T-helper 2 cell (primary cell): ENCODE measurements at regions not wholly inside any gene's neighbourhood (a gene's known extent, or its start where the extent isn't known, plus 50 kb on each side); places are given as distances from the start of the nearest gene placed in this dataset.
A peak's percentile ranks its signal among the peaks of the same experiment; 100 is the strongest.

Experiments
- DNase-seq, 5 experiments: peaks; one replicate each; pipeline versions ENCODE4 v3.0.0 to v3.0.0-alpha.2; 2012 to 2022

DNA sequence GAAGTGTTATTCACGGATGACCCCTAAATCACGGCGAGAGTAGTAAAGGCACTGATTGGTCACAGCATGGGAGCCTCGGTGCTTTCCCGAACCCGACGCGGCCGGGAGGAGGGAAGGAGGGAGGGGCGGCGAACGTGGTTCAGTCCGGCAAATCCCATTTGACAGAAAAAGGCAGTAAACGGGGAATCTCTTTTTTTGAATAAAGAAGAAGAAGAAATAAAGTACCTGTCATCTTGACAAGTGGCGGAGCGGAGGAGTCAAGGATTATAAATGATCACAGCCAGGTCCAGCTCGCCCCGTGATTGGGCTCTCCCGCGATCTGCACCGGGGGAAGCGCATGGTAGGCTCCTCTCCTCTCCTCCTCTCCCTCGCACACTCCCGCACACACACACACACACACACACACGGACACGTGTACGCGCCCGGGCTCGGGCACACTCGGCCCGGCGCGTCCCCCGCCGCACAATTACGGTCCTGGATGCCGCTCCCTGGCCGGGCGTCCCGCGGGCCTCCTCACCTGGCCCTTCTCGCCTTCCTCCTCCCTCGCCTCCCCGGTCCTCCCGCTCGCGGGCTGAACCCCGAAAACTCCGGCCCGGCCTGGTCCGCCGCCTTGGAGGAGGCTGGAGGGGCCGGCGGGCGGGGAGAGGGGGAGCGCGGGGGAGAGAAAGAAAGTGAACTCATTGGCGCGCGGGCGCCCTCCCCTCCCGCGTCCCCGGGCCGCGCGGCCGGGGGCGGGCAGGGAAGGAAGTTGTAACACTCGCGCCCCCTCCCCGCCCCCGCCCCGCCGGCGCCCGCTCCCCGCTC is 99.2 kb upstream of the TENM3 start:
- peak in 1 of 5 experiments; percentile 40 for DNase-seq

DNA sequence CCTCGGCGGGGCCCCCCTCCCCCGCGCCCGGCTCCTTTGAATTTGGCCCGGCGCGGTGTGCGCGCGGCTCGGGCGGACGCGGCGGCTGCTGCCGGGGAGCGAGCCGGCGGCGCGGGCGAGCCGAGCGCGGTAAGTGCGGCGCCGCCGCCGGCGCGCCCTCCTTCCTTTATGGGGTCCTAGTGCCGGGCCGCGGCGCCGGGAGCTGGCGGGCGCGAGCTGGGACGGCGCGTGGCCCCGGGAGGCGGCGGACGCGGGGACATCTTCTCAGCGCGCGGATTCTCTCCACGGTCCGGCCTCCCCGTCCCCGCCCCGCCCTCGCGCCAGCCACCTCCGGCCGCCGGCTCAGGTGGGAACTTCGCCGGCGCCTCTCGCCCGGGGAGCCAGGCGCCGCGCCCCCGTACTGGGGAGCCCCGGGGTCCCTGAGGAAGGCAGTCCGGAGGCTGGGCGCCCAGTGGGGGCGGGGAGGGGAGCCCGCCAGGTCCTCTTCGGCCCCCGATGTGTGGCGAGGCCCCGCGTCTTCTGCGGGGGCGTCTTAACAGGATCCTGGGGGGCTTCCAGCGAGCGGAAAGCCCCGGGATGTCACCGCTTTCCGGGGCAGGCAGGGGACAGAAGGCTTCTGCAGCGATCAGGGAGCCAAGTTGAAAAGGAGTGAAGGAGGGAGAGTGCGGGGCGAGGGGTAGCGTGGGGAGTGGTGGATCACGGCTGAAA is 98.4 kb upstream of the TENM3 start:
- peak in 1 of 5 experiments; percentile 29 for DNase-seq

DNA sequence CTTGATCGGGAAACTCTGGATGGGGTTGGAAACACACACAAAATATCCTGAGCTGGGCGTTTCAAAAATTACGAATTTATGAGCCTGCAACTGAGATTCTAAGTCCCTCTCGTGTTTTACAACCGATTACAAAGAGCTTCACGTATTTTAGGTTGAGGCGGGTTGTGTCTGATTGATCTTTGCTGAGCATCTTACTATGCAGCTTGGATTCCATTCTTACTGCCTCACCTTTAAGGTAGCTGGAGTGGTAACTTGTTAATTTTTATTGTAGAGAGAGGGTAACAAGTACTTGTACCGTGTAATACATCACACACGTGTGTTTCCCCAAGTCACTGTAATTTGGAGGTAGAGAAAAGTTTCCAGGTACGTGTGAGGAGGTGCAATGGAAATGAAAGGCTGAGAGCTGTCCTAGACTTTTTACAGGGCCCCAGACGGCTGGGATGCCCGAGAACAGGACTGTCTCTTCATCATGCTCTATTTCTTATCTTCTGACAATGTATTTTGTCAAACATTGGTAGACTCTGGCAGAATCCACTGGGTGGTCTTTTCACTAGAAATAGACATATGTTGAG is 97.8 kb upstream of the TENM3 start:
- no peak for DNase-seq

DNA sequence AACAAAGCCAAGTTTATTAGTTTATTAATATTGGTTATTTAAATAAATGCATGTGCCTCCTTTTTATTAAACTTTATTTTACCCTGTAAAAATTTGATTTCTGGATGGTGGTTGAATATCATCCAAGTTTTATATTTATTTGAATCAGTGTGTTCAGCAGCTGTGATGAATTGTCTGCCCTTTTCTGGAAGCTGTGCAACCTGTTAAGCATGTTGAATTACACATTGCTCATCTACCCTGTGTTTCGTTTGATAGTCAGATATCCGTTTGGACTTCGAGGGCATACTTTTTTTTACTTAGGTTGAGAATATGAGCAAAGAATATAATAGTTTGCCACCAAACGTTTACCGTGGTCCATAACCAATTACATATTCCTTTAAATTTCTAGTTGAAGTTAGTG is 95.8 kb upstream of the TENM3 start:
- DNase-seq = no peak

DNA sequence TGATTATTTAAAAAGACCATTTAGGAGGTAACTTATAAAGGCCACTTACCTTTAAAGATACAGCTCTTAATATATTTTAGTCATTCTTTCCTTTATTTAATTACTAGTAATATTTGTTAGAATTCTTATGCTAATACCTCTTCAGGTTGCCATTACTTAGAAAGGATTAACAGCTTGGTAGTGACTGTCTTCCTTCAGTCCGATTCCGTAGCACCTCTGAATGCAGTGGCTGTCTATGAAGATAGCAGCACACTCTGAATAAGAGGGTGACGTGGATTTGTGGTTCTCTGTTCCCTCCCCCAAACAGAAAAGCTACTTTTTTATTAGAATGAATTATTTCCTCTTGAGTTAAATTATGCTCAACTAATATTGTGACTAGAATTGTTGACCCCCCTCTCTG is 92.6 kb upstream of the TENM3 start:
- DNase-seq = no peak

DNA sequence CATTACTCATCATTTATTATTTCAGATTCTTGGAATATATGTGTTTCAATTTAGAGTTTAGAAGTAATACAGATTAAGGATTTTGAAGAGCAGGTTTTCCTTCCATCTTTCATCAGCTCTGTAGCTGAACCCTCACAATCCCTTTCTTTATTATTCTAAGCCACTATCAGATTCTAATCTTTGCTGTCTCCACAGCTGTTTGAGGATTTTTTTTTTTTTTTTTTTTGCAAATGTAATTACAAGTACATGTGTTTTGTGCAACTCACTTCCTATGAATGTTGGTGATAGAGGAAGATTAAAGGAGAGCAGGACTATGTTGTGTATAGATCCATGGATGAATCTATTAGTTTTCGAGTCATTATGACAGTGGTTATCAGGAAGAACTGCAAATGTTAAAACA is 87.4 kb upstream of the TENM3 start:
- DNase-seq = no peak

DNA sequence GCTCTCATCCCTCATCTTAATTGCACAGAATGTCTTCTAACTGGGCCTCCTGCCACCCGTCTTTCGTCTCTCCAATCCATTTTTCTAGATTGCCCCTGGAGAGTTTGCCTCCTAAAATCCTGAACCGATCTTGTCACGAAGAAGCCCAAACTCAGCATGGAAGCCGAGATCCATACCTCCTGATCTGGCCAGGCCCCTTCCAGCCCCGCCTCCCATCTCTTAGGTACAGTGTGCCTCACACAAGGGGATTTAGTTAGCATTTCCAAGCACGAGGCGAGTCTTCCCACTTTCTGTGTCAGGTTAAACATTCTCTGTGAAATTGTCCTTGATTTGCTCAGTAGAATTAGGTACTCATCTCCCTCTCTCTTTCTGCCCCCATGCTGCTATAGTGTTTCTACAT is 80.0 kb upstream of the TENM3 start:
- DNase-seq = no peak

DNA sequence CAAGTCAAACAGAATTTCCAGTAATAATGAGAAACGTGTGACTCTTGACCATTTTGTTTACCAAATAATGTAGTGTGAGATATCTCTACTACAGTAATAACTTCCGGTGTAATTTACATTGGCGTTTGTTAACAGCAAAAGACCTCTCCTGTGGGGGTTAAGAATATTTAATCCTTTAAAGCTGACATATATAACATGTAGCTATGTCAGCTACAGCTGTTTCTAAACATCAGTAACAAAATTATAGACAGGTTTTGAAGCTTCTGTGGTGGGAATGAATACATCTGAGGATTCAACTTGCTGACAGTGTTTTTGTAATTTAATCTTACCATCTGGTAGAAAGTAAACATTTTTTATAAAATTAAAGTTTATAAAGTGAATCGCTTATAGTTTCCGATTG is 73.6 kb upstream of the TENM3 start:
- DNase-seq = no peak

DNA sequence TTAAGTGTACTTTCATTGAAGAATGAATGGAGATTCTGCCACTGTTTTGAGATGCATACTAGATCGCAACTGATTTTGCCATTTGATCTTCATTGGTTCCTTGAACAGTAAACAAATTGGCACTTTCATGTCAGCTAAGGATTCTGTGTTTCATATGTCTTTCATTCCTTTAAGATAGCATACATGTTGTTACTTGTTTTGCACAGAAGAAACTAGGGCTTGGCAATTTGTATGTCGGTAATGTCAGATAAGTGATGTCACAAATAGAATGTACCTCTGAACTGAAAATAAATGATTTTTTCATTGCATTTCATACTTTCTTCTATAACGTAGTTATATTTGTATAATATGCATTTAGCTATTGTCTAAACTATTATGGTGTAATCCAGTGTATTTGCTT is 73.2 kb upstream of the TENM3 start:
- no peak for DNase-seq

DNA sequence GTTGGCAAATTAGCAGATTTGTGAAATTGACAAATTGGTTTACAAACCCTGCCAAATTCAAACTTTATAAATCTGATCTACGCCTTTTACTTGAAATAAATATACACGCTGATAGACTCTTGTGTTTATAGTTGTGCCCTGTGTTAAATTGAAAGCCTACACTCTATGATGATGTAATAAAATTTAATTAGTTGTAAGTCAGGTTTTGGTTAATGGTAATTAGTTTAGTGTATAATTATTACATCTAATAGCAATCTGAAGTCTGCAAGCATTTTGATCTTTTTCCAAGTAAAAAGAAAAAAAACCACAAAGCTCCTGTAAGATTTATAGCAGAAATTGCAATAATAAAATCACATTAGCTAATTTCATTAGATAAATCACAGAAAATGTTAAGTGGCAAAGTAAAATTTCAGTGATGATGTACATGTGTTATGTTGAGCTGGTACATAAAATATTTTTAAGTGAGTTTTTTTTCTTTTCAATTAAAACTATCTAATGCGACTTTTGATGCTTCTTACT is 72.7 kb upstream of the TENM3 start:
- DNase-seq = no peak

DNA sequence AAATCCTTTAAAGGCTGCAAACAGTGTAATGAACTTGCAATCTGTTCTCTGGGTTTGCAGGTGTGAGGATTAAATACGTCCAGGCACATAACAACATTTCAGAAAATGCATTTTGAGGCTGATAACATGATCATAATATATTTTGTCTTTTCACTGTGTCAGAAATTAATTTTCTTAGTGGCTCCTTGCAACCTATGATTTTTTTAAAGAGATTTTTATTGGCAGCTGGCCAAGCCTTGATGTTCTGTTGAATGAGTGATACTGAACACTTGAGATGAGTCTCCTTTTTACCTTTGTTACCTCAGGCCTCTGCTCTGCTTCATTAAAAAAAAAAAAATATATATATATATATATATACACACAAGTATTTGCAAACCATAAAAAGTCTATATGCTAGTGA is 68.2 kb upstream of the TENM3 start:
- DNase-seq = no peak

DNA sequence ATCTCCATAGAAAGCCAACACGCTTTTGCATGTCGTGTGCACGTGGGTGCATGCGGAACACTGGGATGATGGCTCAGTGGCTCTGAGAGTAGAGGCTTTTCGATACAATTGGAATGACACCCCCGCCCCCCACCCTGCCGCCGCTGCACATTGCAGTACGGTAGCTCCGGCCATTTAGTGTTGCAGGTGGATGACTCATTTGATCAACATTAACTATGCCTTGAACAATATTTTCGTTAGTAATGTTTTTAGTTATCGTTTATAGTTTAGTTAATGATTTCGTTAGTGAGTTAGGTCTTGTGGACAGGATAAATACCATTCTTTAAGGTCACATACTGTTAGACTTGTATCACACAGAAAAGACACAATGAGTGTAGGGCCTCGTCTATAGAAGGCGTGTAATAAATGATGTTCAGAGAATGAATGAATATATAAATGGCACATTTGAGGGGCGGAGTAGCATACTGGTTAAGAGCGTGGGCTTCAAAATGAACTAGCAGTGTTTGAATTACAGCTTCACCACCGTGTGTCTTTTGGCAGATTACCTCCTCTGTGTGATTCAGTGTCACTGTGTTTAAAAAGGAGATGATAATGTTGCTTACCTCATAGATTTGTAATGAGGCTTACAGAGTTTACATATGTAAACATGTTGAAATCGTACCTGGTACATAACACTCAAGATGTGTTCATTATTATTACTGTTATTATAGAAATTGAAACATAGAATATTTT is 67.2 kb upstream of the TENM3 start:
- DNase-seq = no peak

DNA sequence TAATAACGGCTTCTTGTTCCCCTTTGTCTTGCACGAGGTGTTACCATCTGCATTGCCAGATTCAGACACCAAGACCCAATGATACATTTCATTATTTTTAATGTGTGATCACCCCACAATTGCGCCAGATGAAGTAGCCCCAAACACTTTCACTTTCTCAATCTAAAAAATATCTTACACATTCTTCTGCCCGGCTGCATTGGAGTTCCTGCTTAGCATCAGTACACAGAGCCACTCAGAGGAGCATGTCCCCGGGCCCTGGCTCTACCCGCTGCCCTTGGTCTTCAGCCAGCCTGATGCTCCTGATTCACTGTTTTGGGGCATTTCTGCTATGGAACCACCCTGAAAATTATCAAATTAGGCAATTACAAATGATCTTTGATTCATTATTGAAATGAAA is 66.0 kb upstream of the TENM3 start:
- no peak for DNase-seq

DNA sequence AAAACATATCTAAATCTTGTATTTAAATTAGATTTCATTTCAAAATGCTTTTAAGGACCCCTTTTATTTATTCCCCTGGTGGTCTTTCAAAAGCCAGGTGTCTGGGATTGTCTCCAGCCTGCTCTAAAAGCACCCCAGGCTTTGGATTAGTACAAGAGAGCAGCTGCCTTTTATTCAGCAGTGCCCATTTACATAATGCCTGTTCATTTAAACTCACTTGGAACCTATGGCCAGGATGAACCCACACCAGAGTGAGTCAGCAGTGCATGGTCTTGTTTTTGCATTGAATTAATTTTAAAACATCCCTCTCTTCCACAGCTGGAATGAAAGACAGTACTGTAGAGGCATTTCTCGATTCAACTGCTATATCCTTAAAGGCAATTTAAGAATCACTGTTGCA is 64.1 kb upstream of the TENM3 start:
- no peak for DNase-seq

DNA sequence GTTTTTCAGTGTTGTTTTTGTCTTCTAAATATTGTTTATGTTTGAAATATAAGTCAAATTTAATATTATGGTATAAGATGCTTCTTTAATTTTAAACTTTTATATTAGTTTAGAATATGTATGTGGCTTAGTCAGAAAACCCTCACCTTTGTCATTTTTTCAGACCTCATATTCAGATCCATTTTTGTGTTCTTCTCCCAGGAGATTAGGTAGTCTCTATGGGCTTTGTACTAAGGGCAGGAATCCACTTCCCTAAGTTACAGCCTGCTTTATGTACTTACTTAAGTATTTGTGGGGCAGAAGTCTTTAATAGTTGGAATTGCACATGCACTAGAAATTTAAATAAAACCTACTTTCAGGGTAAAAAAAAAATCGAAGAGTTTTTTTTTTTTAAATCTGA is 63.5 kb upstream of the TENM3 start:
- DNase-seq = no peak

DNA sequence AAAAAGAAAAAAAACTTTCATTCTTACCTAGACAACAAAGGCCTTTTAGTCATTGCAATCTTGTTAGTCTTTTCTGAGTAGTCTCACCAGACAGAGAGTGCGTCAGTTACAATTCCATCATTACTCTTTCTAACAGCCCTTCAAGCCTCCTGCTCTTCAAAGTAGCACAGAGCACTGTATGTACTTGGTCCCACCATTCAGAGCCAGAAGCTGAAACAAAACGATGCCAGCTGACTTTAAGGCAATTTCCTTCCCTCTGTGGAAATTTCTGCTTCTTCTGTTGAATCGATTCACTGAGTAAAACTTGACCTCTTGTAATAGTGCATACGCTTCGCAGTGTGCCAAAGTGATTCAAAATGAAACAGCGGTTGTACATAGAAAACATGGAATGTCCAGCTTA is 57.7 kb upstream of the TENM3 start:
- DNase-seq = no peak

DNA sequence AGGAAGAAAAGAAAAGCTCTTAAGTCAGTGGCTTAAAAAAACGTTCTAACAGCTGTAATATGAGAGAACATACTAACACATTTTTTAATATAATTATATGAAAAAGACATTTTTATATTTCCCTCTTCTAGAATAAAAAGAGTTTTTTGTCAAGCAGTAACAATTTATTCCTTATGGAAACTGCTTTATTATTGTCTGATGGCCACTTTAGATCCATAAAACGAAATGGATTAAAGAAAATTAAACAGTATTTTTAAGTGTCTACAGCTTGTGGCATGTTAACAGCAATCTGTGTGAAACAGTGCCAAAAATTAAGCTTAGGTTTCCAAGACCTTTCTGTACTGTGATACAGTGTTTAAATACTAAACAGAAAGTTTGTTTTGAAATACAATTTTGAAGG is 55.5 kb upstream of the TENM3 start:
- DNase-seq = no peak

DNA sequence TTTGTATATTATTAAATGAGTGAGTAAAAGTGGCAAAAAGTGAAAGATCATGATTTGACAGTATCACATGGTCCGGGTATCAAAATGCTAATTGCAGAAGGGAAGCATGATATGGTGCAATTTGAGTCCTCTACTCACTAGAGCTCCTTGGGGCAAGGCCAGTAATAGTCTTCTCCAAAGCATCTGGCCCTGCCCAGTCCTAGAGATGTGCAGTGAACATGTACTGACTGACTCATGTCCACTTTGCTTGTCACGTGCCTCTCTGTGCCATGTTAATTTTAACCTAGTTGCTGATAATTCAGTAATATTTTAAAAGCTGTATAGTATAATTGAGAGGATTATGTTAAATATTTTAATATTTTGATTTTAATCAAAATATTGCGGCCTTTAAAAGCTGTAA is 54.6 kb upstream of the TENM3 start:
- no peak for DNase-seq

DNA sequence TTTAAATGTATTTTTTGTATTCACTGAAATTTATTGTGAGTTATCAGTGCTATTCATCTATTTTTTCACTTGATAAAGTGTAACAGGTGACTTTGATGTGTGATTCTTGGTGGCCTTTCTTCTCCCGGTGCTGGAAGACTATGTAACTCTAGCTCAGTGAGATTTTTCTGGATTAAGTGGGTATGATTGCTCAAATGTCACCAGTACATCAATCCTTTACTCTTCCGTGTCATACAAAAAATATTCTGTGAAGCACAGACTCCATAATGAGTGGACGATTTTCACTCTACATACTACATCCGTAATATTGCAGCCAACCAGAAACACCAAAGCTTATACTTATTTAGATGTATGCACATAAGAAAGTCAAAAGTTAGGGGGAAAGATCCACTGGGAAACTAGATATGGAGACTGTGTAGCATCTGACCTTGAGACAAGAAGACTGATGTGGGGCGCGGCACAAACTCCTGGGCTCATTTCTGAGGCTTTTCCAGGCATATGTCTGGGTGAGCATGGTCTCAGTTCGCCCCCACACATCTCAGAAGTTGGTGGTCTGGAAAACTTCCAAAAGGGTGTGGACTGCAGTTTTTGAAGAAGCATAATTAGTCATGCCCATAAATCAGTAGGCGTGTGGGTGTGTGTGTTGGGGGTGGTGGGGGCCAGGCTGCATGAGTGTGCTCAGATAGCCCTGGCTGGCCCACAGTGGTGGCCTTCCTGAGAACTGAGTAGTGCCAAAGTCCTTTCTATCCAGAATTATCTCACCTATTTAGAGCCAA is 53.9 kb upstream of the TENM3 start:
- no peak for DNase-seq

DNA sequence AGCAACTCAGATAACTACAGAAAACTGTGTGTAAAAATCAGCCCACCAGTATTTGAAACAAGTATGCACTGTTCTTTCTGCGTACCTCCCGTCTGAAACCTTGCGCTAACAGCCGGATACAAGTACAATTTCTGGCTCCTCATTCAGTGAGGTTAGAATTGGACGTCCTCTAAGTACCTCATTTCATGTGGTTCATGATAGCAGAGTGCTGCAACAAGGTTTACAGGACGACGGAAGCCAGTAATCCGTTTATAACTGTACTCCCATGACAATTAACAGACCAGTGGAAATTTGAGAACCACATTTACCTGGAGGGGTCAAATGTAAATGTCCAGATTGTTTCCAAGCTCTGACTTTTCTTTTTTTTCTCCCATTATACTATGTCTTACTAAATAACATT is 52.9 kb upstream of the TENM3 start:
- DNase-seq = no peak

DNA sequence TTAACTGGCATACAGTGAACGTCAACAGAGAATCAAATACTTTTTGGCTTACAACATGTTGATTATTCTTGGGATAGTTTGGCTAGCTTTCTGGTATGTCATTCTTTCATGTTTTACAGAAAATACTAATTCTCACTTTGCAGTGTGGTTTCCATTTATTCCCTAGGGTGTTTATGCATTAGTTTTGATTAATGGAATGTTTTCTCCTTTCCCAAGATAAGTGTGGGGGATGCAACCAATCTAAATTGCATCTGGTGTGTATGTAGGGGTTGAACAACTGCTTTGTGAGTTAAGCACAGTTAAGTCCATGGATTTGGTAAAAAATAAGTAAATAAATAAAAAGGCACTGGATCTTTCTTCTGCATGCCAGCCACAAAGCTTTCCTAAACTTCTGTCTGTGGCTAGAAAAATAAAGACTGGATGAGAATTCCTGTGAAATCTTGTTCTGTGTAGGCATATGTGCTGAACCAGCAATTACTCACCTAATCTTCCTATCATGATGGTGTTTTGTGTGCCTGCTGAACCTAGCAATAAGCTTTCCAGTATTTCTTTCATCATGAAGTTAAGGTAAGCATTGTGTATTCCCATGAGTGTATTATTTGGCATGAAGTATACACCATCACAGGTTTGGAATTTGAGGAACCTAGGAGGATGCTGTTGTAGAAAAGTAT is 50.6 kb upstream of the TENM3 start:
- no peak for DNase-seq

DNA sequence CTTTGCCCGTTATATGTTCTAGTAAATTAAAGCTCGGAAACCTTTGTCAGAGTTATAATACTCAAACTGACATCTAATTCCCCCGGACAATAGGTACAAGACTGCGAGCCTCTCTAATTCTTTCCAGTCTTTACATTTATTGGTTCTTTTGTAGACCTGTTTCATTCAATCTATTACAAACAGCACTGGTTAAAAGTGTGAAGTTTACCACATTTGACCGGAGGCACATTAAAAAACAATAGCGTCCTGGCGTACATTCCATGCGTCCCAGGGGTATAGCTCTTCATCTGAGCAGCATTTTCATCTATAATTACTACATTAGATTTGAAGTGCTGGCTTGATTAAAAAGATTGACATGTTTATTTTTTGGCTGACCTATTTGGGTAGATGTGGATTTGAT is 49.9 kb upstream of the TENM3 start:
- no peak for DNase-seq
